ENCODE measurements at regions not wholly inside any gene's neighbourhood (a gene's known extent, or its start where the extent isn't known, plus 50 kb on each side); places are given as distances from the start of the nearest gene placed in this dataset.

DNA sequence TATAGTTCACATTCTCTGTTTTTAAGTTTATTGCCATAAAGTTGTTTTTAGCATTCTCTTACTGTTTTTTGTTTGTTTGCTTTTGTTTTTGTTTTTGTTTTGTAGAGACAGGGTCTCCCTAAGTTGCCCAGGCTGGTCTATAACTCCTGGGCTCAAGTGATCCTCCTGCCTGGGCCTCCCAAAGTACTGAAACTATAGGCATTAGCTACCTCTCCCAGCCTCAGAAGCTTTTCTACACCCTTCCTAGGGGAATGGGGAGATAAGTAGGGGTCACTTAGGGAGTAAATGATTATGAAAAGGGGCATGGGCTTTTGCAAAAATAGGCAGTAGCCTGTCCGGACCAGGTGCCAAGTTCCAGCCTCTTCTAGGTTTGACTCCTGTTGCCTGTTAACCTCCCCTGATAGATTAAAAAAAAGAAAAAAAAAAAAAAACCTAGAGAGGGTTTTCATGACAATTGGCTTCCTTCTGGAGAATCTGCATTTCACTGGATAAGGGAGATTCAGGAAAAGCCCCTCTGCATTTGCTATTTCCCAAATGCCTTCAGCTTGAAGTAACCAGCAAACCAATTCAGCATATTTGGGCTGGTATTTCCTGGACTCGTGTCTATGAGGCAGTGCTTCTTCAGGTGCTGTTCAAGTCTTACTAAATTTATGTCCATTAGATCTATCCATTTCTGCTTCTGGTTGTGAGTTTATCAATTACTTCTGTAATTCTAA, 216.8 kb downstream of the TM9SF2 start:
- Histone ChIP-seq H3K27ac (no peak overlapping the region), H3K4me3 (no peak overlapping the region)
- TF ChIP-seq, protein P1, sequence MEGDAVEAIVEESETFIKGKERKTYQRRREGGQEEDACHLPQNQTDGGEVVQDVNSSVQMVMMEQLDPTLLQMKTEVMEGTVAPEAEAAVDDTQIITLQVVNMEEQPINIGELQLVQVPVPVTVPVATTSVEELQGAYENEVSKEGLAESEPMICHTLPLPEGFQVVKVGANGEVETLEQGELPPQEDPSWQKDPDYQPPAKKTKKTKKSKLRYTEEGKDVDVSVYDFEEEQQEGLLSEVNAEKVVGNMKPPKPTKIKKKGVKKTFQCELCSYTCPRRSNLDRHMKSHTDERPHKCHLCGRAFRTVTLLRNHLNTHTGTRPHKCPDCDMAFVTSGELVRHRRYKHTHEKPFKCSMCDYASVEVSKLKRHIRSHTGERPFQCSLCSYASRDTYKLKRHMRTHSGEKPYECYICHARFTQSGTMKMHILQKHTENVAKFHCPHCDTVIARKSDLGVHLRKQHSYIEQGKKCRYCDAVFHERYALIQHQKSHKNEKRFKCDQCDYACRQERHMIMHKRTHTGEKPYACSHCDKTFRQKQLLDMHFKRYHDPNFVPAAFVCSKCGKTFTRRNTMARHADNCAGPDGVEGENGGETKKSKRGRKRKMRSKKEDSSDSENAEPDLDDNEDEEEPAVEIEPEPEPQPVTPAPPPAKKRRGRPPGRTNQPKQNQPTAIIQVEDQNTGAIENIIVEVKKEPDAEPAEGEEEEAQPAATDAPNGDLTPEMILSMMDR (IDR thresholded peaks at IDR 0.05), result no peak
- no peak for DNase-seq (ENCODE audit: low spot score)

DNA sequence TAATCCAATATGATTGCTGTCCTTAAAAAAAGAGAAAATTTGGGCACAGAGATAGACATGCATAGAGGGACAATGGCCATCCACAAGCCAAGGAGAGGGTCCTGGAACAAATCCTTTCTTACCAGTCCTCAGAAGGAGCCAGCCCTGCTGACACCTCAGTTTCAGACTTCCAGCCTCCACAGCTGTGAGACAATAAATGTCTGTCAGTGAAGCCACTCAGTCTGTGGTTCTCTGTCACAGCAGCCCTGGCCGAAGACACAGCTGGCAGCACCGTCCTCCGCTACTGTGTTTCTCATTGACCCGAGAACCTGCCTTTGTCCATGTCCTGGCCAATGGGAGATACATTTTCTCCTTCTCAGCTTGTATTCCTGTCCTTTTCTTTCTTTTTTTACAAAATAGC, 207.9 kb downstream of the TM9SF2 start:
- no peak overlapping the region for H3K27ac ChIP-seq
- H3K4me3 ChIP-seq, result no peak overlapping the region
- TF ChIP-seq, protein P1 (IDR thresholded peaks at IDR 0.05), result no peak
- no peak for DNase-seq (ENCODE audit: low spot score)

DNA sequence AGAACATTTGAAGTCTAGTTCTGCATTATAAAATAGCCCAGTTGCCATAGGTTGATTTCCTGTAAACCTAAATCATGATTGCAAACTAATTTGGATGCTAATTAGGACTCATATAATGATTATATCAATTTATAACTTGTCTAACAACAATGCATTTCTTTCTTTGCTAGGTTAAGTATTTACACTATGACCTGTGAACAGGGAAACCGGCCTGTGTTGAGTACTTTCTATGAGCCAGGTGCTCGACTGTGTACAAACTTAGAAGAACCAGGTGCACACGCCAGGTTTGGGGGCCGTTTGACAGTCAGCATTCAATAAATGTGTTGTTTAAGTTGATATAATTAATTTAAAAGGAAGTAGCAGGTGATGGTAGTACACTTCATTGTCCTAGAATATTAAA, 203.1 kb downstream of the TM9SF2 start:
- no peak overlapping the region for H3K27ac ChIP-seq
- TF ChIP-seq, protein P1 (IDR thresholded peaks at IDR 0.05), result no peak
- DNase-seq (ENCODE audit: low spot score), result no peak
- no peak overlapping the region for H3K4me3 ChIP-seq

DNA sequence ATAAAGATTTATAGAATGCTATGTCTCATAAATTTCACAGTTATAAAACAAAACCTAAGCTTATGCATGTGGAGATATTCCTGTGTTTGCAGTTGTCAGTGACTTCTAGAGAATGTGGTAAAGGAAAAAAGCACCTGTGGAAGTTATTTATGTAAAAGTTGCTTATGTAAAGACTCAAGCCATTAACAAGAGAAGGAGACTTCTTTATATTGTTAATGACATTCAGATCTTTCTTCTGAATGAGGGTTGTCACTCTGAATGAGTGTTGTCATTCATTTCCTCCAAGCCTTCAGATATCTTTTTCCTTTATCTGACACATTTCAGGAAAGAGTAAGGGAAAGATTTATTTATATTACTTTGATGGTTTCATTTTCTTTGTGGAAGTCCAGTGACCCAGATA, 202.6 kb downstream of the TM9SF2 start:
- Histone ChIP-seq H3K27ac (no peak overlapping the region), H3K4me3 (no peak overlapping the region)
- DNase-seq (ENCODE audit: low spot score), result no peak
- TF ChIP-seq, protein P1 (IDR thresholded peaks at IDR 0.05), result no peak

DNA sequence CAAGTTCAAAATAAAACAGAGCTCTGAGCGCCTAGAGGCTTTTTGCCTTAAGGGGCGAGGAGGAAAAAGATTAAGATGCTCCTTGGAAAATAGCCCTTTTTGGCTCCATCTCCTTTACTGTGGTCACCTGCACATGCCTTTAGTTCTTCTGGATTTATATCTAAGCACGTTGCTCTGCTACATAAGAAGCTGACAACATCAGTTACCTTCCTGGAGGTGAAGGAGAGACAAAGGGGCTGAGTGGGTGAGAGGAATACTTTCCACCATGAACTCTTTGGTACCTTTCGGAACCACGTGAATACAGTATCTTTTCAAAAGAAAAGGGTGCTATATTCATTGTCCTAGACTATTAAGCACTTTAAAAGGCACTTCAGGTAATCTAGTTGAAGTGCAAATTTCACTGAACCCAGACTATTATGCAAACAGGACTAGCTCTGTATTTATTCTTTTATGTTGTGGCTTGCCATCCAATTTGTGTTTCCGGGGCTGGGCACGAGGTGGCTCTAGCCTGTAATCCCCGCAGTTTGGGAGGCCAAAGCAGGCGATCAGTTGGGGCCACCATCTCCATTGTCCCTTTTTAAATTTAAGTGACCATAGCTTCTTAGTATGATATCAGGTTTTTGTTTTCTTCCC, 201.5 kb downstream of the TM9SF2 start:
- DNase-seq (ENCODE audit: low spot score), result no peak

DNA sequence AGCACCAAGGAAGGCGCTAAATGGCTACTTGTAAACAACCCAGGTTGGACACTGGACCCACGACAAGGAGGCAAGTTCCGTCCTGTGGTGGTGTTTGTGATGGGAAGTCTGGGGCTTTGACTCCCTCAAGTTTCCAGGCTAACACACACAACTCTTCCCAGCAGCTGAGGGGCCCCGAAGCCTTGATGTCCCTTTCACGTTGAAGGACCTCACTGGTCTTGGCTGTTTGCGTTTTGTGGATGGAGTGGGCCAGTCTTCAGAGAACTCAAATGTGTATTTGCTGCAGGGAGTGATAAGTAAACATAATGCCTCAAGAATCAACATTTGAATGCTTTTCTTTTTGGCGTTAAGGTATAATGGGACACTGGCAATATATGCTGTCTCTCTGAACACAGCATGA, 199.2 kb downstream of the TM9SF2 start:
- TF ChIP-seq, protein P1 (IDR thresholded peaks at IDR 0.05), result no peak
- no peak for DNase-seq (ENCODE audit: low spot score)
- Histone ChIP-seq H3K27ac (no peak overlapping the region), H3K4me3 (no peak overlapping the region)

More for the DNA sequence above, 201.5 kb downstream of the TM9SF2 start:
- no peak overlapping the region for H3K4me3 ChIP-seq
- no peak overlapping the region for H3K27ac ChIP-seq
- TF ChIP-seq, protein P1 (IDR thresholded peaks at IDR 0.05), result no peak

DNA sequence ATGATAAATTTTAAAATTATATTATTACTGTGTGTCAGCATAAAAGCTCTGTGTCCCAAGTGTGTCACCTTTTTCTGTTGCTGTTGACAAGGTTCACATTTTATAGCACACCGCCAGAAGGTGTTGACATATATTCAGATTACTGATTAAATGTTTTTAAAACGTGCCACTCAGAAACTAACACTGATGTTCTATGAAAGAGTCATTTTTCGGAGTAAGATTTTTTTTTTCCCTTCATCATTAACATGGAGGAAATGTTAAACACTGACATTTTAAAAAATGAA, 197.5 kb downstream of the TM9SF2 start:
- Histone ChIP-seq H3K4me3 (no peak overlapping the region), H3K27ac (no peak overlapping the region)
- TF ChIP-seq, protein P1 (IDR thresholded peaks at IDR 0.05), result no peak
- DNase-seq (ENCODE audit: low spot score), result no peak
